Ovary (tissue), 7 donors: ENCODE measurements at regions not wholly inside any gene's neighbourhood (a gene's known extent, or its start where the extent isn't known, plus 50 kb on each side); places are given as distances from the start of the nearest gene placed in this dataset.

Source experiments
- DNase-seq, 5 donors: peaks; one replicate each; pipeline ENCODE4 v3.0.0-alpha.2; 2019 to 2020
- H3K27ac ChIP-seq, 2 donors: fragments of 200-600 bp; one replicate each; pipeline versions ENCODE4 v1.5.1 to v1.8.0; 2019 to 2022
- H3K27me3 ChIP-seq: fragments of 200-600 bp; one replicate; pipeline ENCODE4 v1.8.0; 2022
- H3K36me3 ChIP-seq: fragments of 200-600 bp; sonication (generic); one replicate; pipeline ENCODE4 v1.5.1; 2019
- H3K4me1 ChIP-seq: one replicate; pipeline ENCODE4 v1.8.1; 2013; ENCODE audit warnings: mild to moderate bottlenecking, moderate library complexity; ENCODE audit not compliant: insufficient read depth
- H3K4me3 ChIP-seq: fragments of 200-600 bp; sonication (generic); one replicate; pipeline ENCODE4 v1.5.1; 2017
- H3K9me3 ChIP-seq, 2 donors: fragments of 200-600 bp in 1 of 2; sonication (generic) in 1 of 2; one replicate each; pipeline versions ENCODE4 v1.5.1 to v1.8.1; 2013 to 2019; ENCODE audit warnings: mild to moderate bottlenecking in 1 of 2, moderate library complexity in 1 of 2
- CTCF ChIP-seq, 3 donors: fragments of 450-650 bp in 2 of 3; fragments of 200-600 bp in 1 of 3; IDR thresholded peaks; one replicate each; pipeline versions ENCODE4 v1.5.1 to v1.8.0; 2016 to 2022; ENCODE audit warnings: antibody characterized with exemption in 3 of 3, mild to moderate bottlenecking in 1 of 3
- EP300 ChIP-seq: sonication (generic); formaldehyde crosslinking; IDR thresholded peaks from one replicate; pipeline ENCODE4 v1.6.1; 2017; ENCODE audit warnings: antibody characterized with exemption
- POLR2A ChIP-seq: fragments of 450-650 bp; IDR thresholded peaks from one replicate; pipeline ENCODE4 v1.6.1; 2017; ENCODE audit warnings: antibody characterized with exemption, mild to moderate bottlenecking, moderate library complexity
- WGBS, 3 donors: extraction: QIAGEN DNeasy Blood & Tissue Kit in 1 of 3; methylation state at CpG; one replicate each; pipeline versions ENCODE4 v1.1.5 to v1.1.7; 2013 to 2017; 5-methylcytosine and 5-hydroxymethylcytosine counted together
- intact Hi-C, 4 donors: fragments of 100-400 bp; cut with DNase I; formaldehyde crosslinking; loops; one replicate each; pipeline versions ENCODE4 v1.11.0 to v1.15.1; 2022 to 2023
- donor health status: DM: no; HTN: no; CAD: no; lungs with moderate emphysema.
- donor health status: DM: no; HTN: no; CAD: no.
- donor health status: Bipolar disorder and iron deficiency.
- donor health status: DM: no; HTN: no; CAD: no.
- donor health status: DM: yes; HTN: yes; CAD: no.

GRCh38 chr12:39127401-39127800 is 222.0 kb upstream of the CPNE8 start:
- intact Hi-C loops, result no loop called here
- no peak for DNase-seq
- Histone ChIP-seq H3K27ac (no peak overlapping the region), H3K36me3 (no peaks in the 10 kb centered on the region), H3K4me1 (no peaks in the 10 kb centered on the region), H3K9me3 (no peaks in the 10 kb centered on the region), H3K27me3 (no peaks in the 10 kb centered on the region), H3K4me3 (no peak overlapping the region)
- TF ChIP-seq EP300 (no peak), POLR2A (no peak), CTCF (IDR thresholded peaks at IDR 0.05) (no peak)
- 6 to 67% (median 66%) methylated on average over 4 of the region's 4 CpGs for WGBS, 3 donors

GRCh38 chr12:39125566-39125965 is 220.2 kb upstream of the CPNE8 start:
- DNase-seq, result no peak
- intact Hi-C loops, result no loop called here
- Histone ChIP-seq H3K27ac (no peak overlapping the region), H3K36me3 (no peaks in the 10 kb centered on the region), H3K4me3 (no peak overlapping the region), H3K27me3 (no peaks in the 10 kb centered on the region), H3K9me3 (no peaks in the 10 kb centered on the region), H3K4me1 (no peaks in the 10 kb centered on the region)
- TF ChIP-seq POLR2A (no peak), EP300 (no peak), CTCF (IDR thresholded peaks at IDR 0.05) (no peak)
- WGBS, 3 donors, result 18 to 25% (median 24%) methylated on average over 2 of the region's 2 CpGs

GRCh38 chr12:39124768-39125167 is 219.4 kb upstream of the CPNE8 start:
- Histone ChIP-seq H3K27ac (no peak overlapping the region), H3K36me3 (no peaks in the 10 kb centered on the region), H3K9me3 (no peaks in the 10 kb centered on the region), H3K27me3 (no peaks in the 10 kb centered on the region), H3K4me3 (no peak overlapping the region), H3K4me1 (no peaks in the 10 kb centered on the region)
- 88 to 93% (median 89%) methylated on average over 6 of the region's 6 CpGs for WGBS, 3 donors
- TF ChIP-seq EP300 (no peak), CTCF (IDR thresholded peaks at IDR 0.05) (no peak)
- intact Hi-C loops, result no loop called here
- no peak for DNase-seq

- no peak for DNase-seq
- 17 to 71% (median 65%) methylated on average over 2 of the region's 2 CpGs for WGBS, 3 donors
- no peaks in the 10 kb centered on the region for H3K36me3 ChIP-seq
- H3K27me3 ChIP-seq, result no peaks in the 10 kb centered on the region
- H3K9me3 ChIP-seq, result no peaks in the 10 kb centered on the region
- TF ChIP-seq POLR2A (no peak), CTCF (IDR thresholded peaks at IDR 0.05) (no peak), EP300 (no peak)
- intact Hi-C loops, result no loop called here
- H3K27ac ChIP-seq, result no peak overlapping the region
- H3K4me3 ChIP-seq, result no peak overlapping the region
- H3K4me1 ChIP-seq, result no peaks in the 10 kb centered on the region
Measured at GRCh38 chr12:39123580-39124253, 218.3 kb upstream of the CPNE8 start.
